ENCODE measurements at regions not wholly inside any gene's neighbourhood (a gene's known extent, or its start where the extent isn't known, plus 50 kb on each side); places are given as distances from the start of the nearest gene placed in this dataset.

DNA sequence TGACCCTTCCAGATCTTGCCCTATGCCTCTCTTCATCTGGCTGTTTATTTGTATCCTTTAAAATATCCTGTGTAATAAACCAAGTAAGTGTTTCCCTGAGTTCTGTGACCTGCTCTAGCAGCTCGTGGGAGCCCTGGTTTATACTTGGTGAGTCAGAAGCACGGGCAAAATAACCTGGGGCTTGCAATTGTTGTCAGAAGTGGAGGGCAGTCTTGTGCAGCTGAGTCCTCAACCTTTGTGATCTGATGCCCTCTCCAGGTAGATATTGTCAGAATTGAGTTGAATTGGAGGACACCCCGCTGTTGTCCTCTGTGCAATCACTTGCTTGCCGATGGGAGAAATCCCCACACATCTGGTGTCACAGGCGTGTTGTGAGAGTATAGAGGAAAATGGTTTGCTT lies 62.5 kb upstream of the PRICKLE1 start:
- no peaks in the 10 kb centered on the region for H3K79me2 ChIP-seq (ENCODE audit: insufficient read depth, low read length)
- Mint-ChIP-seq H3K4me3 (ENCODE audit: unreplicated experiment) (no peak overlapping the region), H3K9me3 (ENCODE audit: unreplicated experiment) (peaks cover 12% of the 10 kb centered on the region), H3K36me3 (ENCODE audit: low read depth, unreplicated experiment) (no peaks in the 10 kb centered on the region), H3K4me1 (ENCODE audit: low read depth, unreplicated experiment) (no peaks in the 10 kb centered on the region), H3K27me3 (ENCODE audit: low read depth, unreplicated experiment) (no peaks in the 10 kb centered on the region), H3K27ac (ENCODE audit: unreplicated experiment) (no peak overlapping the region)
- H3K27ac ChIP-seq (ENCODE audit: low read depth, low read length): no peak overlapping the region
- no peaks in the 10 kb centered on the region for H3K36me3 ChIP-seq (ENCODE audit: insufficient read depth, low read length)
- H4K20me1 ChIP-seq (ENCODE audit: insufficient read depth, low read length): no peaks in the 10 kb centered on the region
- H3K4me3 ChIP-seq (ENCODE audit: insufficient read depth, low read depth, low read length): no peak overlapping the region
- no peak overlapping the region for H3K4me2 ChIP-seq (ENCODE audit: low read length)
- FAIRE-seq: no peak
- no peak overlapping the region for H2AFZ ChIP-seq (ENCODE audit: low read depth, low read length)
- H3K9me3 ChIP-seq (ENCODE audit: insufficient read depth, low read depth, low read length): no peaks in the 10 kb centered on the region
- no peak for DNase-seq (ENCODE audit: low read depth)
- no peaks in the 10 kb centered on the region for H3K4me1 ChIP-seq (ENCODE audit: insufficient read depth, low read length)
- no peak overlapping the region for H3K9ac ChIP-seq (ENCODE audit: low read length)
- H3K27me3 ChIP-seq (ENCODE audit: insufficient read depth, low read length): no peaks in the 10 kb centered on the region
- TF ChIP-seq, protein P1, sequence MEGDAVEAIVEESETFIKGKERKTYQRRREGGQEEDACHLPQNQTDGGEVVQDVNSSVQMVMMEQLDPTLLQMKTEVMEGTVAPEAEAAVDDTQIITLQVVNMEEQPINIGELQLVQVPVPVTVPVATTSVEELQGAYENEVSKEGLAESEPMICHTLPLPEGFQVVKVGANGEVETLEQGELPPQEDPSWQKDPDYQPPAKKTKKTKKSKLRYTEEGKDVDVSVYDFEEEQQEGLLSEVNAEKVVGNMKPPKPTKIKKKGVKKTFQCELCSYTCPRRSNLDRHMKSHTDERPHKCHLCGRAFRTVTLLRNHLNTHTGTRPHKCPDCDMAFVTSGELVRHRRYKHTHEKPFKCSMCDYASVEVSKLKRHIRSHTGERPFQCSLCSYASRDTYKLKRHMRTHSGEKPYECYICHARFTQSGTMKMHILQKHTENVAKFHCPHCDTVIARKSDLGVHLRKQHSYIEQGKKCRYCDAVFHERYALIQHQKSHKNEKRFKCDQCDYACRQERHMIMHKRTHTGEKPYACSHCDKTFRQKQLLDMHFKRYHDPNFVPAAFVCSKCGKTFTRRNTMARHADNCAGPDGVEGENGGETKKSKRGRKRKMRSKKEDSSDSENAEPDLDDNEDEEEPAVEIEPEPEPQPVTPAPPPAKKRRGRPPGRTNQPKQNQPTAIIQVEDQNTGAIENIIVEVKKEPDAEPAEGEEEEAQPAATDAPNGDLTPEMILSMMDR (IDR thresholded peaks at IDR 0.05; ENCODE audit: insufficient read depth, low read depth, low read length): no peak
- no peak for TF ChIP-seq EZH2 (IDR thresholded peaks at IDR 0.05; ENCODE audit: insufficient read depth, low read length)

- H3K27ac Mint-ChIP-seq (ENCODE audit: unreplicated experiment): no peak overlapping the region
- H3K9me3 ChIP-seq (ENCODE audit: insufficient read depth, low read depth, low read length): no peaks in the 10 kb centered on the region
- no peaks in the 10 kb centered on the region for H3K36me3 Mint-ChIP-seq (ENCODE audit: low read depth, unreplicated experiment)
- H3K27me3 Mint-ChIP-seq (ENCODE audit: low read depth, unreplicated experiment): no peaks in the 10 kb centered on the region
- FAIRE-seq: no peak
- H3K9ac ChIP-seq (ENCODE audit: low read length): no peak overlapping the region
- no peaks in the 10 kb centered on the region for H3K36me3 ChIP-seq (ENCODE audit: insufficient read depth, low read length)
- no peak for TF ChIP-seq EZH2 (IDR thresholded peaks at IDR 0.05; ENCODE audit: insufficient read depth, low read length)
- TF ChIP-seq, protein P1 (IDR thresholded peaks at IDR 0.05; ENCODE audit: insufficient read depth, low read depth, low read length): no peak
- no peak overlapping the region for H3K4me3 ChIP-seq (ENCODE audit: insufficient read depth, low read depth, low read length)
- DNase-seq (ENCODE audit: low read depth): peak; percentile 49
- H3K4me2 ChIP-seq (ENCODE audit: low read length): no peak overlapping the region
- H3K27ac ChIP-seq (ENCODE audit: low read depth, low read length): no peak overlapping the region
- H2AFZ ChIP-seq (ENCODE audit: low read depth, low read length): no peak overlapping the region
- H3K9me3 Mint-ChIP-seq (ENCODE audit: unreplicated experiment): peaks cover 2% of the 10 kb centered on the region
- H3K79me2 ChIP-seq (ENCODE audit: insufficient read depth, low read length): no peaks in the 10 kb centered on the region
- no peaks in the 10 kb centered on the region for H4K20me1 ChIP-seq (ENCODE audit: insufficient read depth, low read length)
- H3K4me1 ChIP-seq (ENCODE audit: insufficient read depth, low read length): no peaks in the 10 kb centered on the region
- H3K4me1 Mint-ChIP-seq (ENCODE audit: low read depth, unreplicated experiment): no peaks in the 10 kb centered on the region
- no peaks in the 10 kb centered on the region for H3K27me3 ChIP-seq (ENCODE audit: insufficient read depth, low read length)
- H3K4me3 Mint-ChIP-seq (ENCODE audit: unreplicated experiment): no peak overlapping the region
Measured at GRCh38 chr12:42648061-42648460, 58.5 kb upstream of the PRICKLE1 start.

DNA sequence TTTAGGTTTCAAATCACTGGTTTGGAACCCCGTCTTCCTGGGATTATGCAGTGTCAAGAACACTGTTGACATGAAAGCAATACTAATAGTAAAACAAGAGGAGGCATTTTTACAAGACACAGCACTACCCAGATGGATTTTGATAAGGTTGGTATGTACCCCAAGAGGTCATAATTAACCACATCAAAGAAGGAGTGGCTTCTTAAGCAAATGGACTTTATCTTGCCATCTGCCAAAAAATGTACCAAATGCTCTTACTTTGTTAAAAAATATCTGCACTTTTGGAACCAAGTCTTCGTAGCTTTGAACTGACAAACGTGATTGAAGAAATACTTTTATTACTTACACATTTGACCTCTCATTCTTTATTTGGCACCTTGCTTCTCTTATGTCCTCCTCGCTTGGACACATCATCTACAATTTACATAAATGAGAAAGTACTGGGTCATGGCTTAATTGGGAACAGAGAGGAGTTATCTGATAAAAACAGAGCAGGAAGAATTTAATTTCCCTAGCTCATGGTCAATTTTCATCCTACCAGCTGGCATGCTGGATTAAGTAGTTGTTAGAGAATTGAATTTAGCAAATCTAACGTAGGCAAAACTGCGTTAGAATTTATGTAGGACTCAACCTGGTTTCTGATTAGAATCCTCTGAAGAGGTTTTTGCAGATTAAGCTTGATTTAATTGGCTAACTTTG lies 54.5 kb upstream of the PRICKLE1 start:
- FAIRE-seq (no peak), DNase-seq (ENCODE audit: low read depth) (peak; percentile 60)
- Mint-ChIP-seq H3K27ac (ENCODE audit: unreplicated experiment) (no peak overlapping the region), H3K9me3 (ENCODE audit: unreplicated experiment) (no peaks in the 10 kb centered on the region), H3K36me3 (ENCODE audit: low read depth, unreplicated experiment) (no peaks in the 10 kb centered on the region), H3K4me1 (ENCODE audit: low read depth, unreplicated experiment) (peaks cover 4% of the 10 kb centered on the region), H3K4me3 (ENCODE audit: unreplicated experiment) (no peak overlapping the region), H3K27me3 (ENCODE audit: low read depth, unreplicated experiment) (no peaks in the 10 kb centered on the region)
- no peaks in the 10 kb centered on the region for H3K36me3 ChIP-seq (ENCODE audit: insufficient read depth, low read length)
- no peaks in the 10 kb centered on the region for H3K9me3 ChIP-seq (ENCODE audit: insufficient read depth, low read depth, low read length)
- no peak overlapping the region for H3K27ac ChIP-seq (ENCODE audit: low read depth, low read length)
- H3K4me1 ChIP-seq (ENCODE audit: insufficient read depth, low read length): no peaks in the 10 kb centered on the region
- no peaks in the 10 kb centered on the region for H3K79me2 ChIP-seq (ENCODE audit: insufficient read depth, low read length)
- no peak for TF ChIP-seq EZH2 (IDR thresholded peaks at IDR 0.05; ENCODE audit: insufficient read depth, low read length)
- TF ChIP-seq, protein P1 (IDR thresholded peaks at IDR 0.05; ENCODE audit: insufficient read depth, low read depth, low read length): no peak
- no peak overlapping the region for H3K4me2 ChIP-seq (ENCODE audit: low read length)
- H4K20me1 ChIP-seq (ENCODE audit: insufficient read depth, low read length): no peaks in the 10 kb centered on the region
- no peak overlapping the region for H3K4me3 ChIP-seq (ENCODE audit: insufficient read depth, low read depth, low read length)
- H2AFZ ChIP-seq (ENCODE audit: low read depth, low read length): no peak overlapping the region
- no peak overlapping the region for H3K9ac ChIP-seq (ENCODE audit: low read length)
- H3K27me3 ChIP-seq (ENCODE audit: insufficient read depth, low read length): no peaks in the 10 kb centered on the region
